Adrenal gland (tissue), 5 donors: ENCODE measurements at regions not wholly inside any gene's neighbourhood (a gene's known extent, or its start where the extent isn't known, plus 50 kb on each side); places are given as distances from the start of the nearest gene placed in this dataset.

Source experiments
- POLR2A ChIP-seq, 2 donors: fragments of 450-650 bp; IDR thresholded peaks; one replicate each; pipeline ENCODE4 v1.6.1; 2017; ENCODE audit warnings: antibody characterized with exemption in 2 of 2, mild to moderate bottlenecking in 2 of 2, moderate library complexity in 1 of 2
- TF ChIP-seq, protein P1 (sequence below), 6 experiments: fragments of 450-650 bp in 4 of 6; fragments of 200-600 bp in 2 of 6; sonication (generic) in 1 of 6; IDR thresholded peaks; 1 replicate in 5 of 6; 2 replicates in 1 of 6; pipeline versions ENCODE4 v1.5.1 to v1.8.0; 2016 to 2021; ENCODE audit warnings: antibody characterized with exemption in 6 of 6, mild to moderate bottlenecking in 2 of 6, moderate library complexity in 1 of 6
- donor health status: DM: no; HTN: no; CAD: no.

DNA sequence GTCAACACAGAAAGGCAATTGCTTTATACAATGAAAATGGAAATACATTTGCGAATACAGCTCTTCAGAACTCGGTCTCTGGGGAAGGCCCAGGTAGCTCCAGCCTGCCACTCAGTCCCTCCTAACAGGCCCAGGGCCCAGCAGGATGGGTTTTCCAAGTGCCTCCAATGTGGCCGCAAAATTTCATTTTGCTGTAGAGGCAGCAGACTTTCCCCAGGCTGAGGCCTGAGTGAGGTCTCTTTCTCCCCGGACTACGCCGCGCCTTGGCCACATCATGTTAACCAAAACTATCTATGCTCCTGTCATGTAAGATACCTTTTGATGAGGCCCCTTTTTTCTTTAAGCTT lies 606.0 kb upstream of the SALL1 start:
- TF ChIP-seq, protein P1, sequence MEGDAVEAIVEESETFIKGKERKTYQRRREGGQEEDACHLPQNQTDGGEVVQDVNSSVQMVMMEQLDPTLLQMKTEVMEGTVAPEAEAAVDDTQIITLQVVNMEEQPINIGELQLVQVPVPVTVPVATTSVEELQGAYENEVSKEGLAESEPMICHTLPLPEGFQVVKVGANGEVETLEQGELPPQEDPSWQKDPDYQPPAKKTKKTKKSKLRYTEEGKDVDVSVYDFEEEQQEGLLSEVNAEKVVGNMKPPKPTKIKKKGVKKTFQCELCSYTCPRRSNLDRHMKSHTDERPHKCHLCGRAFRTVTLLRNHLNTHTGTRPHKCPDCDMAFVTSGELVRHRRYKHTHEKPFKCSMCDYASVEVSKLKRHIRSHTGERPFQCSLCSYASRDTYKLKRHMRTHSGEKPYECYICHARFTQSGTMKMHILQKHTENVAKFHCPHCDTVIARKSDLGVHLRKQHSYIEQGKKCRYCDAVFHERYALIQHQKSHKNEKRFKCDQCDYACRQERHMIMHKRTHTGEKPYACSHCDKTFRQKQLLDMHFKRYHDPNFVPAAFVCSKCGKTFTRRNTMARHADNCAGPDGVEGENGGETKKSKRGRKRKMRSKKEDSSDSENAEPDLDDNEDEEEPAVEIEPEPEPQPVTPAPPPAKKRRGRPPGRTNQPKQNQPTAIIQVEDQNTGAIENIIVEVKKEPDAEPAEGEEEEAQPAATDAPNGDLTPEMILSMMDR (IDR thresholded peaks at IDR 0.05): no peak
- no peak for TF ChIP-seq POLR2A (IDR thresholded peaks at IDR 0.05)
